Mesenchymal stem cell (in vitro differentiated cells and primary cell): ENCODE measurements at regions not wholly inside any gene's neighbourhood (a gene's known extent, or its start where the extent isn't known, plus 50 kb on each side); places are given as distances from the start of the nearest gene placed in this dataset.
"Not testable (repeated sequence)": the region's sequence is repeated elsewhere in the genome, so short reads cannot be mapped to it uniquely, and the experiment has no call there.

Experiments
- DNase-seq: peaks from one replicate; pipeline ENCODE4 v3.0.0-alpha.2; 2013
- H2AFZ ChIP-seq: one replicate; pipeline ENCODE4 v1.6.1; 2013; ENCODE audit warnings: low read depth, mild to moderate bottlenecking, control low read depth, inconsistent platforms, low read length, moderate library complexity
- H2AK5ac ChIP-seq: 2 replicates; pipeline ENCODE4 v1.6.1; 2013; ENCODE audit warnings: low read length, moderate library complexity, mild to moderate bottlenecking, inconsistent platforms; ENCODE audit not compliant: severe bottlenecking
- H2BK120ac ChIP-seq: one replicate; pipeline ENCODE4 v1.6.1; 2013; ENCODE audit warnings: low read depth, mild to moderate bottlenecking, inconsistent platforms, low read length, moderate library complexity
- H2BK12ac ChIP-seq, 2 experiments: one replicate each; pipeline ENCODE4 v1.6.1; 2013; ENCODE audit warnings: inconsistent platforms in 2 of 2, low read length in 2 of 2, mild to moderate bottlenecking in 2 of 2, moderate library complexity in 2 of 2, control low read depth in 1 of 2
- H2BK15ac ChIP-seq: one replicate; pipeline ENCODE4 v1.6.1; 2013; ENCODE audit warnings: mild to moderate bottlenecking, low read depth, inconsistent platforms; ENCODE audit not compliant: poor library complexity, severe bottlenecking
- H2BK5ac ChIP-seq: 2 replicates; pipeline ENCODE4 v1.6.1; 2013; ENCODE audit warnings: low read depth, mild to moderate bottlenecking, low read length, control low read depth, inconsistent platforms; ENCODE audit not compliant: poor library complexity, severe bottlenecking
- H3K14ac ChIP-seq, 2 experiments: one replicate each; pipeline ENCODE4 v1.6.1; 2013; ENCODE audit warnings: inconsistent platforms in 2 of 2, low read length in 2 of 2, control low read depth in 1 of 2, mild to moderate bottlenecking in 1 of 2, moderate library complexity in 1 of 2
- H3K18ac ChIP-seq, 2 experiments: one replicate each; pipeline ENCODE4 v1.6.1; 2013; ENCODE audit warnings: inconsistent platforms in 2 of 2, low read length in 2 of 2, control low read depth in 1 of 2, low read depth in 1 of 2, mild to moderate bottlenecking in 1 of 2
- H3K23ac ChIP-seq, 2 experiments: one replicate each; pipeline ENCODE4 v1.6.1; 2013; ENCODE audit warnings: inconsistent platforms in 2 of 2, low read length in 2 of 2, mild to moderate bottlenecking in 2 of 2, moderate library complexity in 2 of 2, control low read depth in 1 of 2
- H3K27ac ChIP-seq: 2 replicates; pipeline ENCODE4 v1.5.1; 2013; ENCODE audit warnings: mild to moderate bottlenecking, moderate library complexity, low read length, control low read depth, inconsistent platforms; ENCODE audit not compliant: poor library complexity, severe bottlenecking
- H3K27me3 ChIP-seq, 2 experiments: 2 replicates each; pipeline versions ENCODE4 v1.6.1 to v1.7.0; 2013; ENCODE audit warnings: low read length in 2 of 2, mild to moderate bottlenecking in 2 of 2, moderate library complexity in 2 of 2, control low read depth in 1 of 2, inconsistent platforms in 1 of 2; ENCODE audit not compliant: control insufficient read depth in 1 of 2, insufficient read depth in 1 of 2
- H3K36me3 ChIP-seq, 2 experiments: 2 replicates each; pipeline versions ENCODE4 v1.6.1 to v1.7.0; 2013; ENCODE audit warnings: low read length in 2 of 2, control low read depth in 1 of 2, inconsistent platforms in 1 of 2, low read depth in 1 of 2, mild to moderate bottlenecking in 1 of 2; ENCODE audit not compliant: insufficient read depth in 2 of 2, control insufficient read depth in 1 of 2
- H3K4ac ChIP-seq, 2 experiments: one replicate each; pipeline ENCODE4 v1.6.1; 2013; ENCODE audit warnings: inconsistent platforms in 2 of 2, low read length in 2 of 2, mild to moderate bottlenecking in 2 of 2, moderate library complexity in 2 of 2, control low read depth in 1 of 2, low read depth in 1 of 2
- H3K4me1 ChIP-seq: 2 replicates; pipeline ENCODE4 v1.6.1; 2013; ENCODE audit warnings: low read depth, low read length, control low read depth; ENCODE audit not compliant: control insufficient read depth, insufficient read depth
- H3K4me2 ChIP-seq: 2 replicates; pipeline ENCODE4 v1.6.1; 2013; ENCODE audit warnings: low read length, mild to moderate bottlenecking, inconsistent platforms; ENCODE audit not compliant: poor library complexity, severe bottlenecking
- H3K4me3 ChIP-seq, 2 experiments: 2 replicates each; pipeline versions ENCODE4 v1.5.1 to v1.7.0; 2013; ENCODE audit warnings: low read length in 2 of 2, mild to moderate bottlenecking in 2 of 2, control low read depth in 1 of 2, low read depth in 1 of 2; ENCODE audit not compliant: insufficient read depth in 1 of 2
- H3K79me1 ChIP-seq: replicated peaks from 2 replicates; pipeline ENCODE4 v1.6.1; 2013; ENCODE audit warnings: mild to moderate bottlenecking, control low read depth, low read length, inconsistent platforms; ENCODE audit not compliant: poor library complexity, severe bottlenecking
- H3K9ac ChIP-seq: 2 replicates; pipeline ENCODE4 v1.7.0; 2013; ENCODE audit warnings: mild to moderate bottlenecking, low read length, moderate library complexity
- H3K9me3 ChIP-seq: 2 replicates; pipeline ENCODE4 v1.7.0; 2013; ENCODE audit warnings: mild to moderate bottlenecking, low read length; ENCODE audit not compliant: control insufficient read depth
- H4K8ac ChIP-seq: one replicate; pipeline ENCODE4 v1.6.1; 2013; ENCODE audit warnings: inconsistent platforms, mild to moderate bottlenecking, low read length, moderate library complexity
- H4K91ac ChIP-seq: one replicate; pipeline ENCODE4 v1.6.1; 2013; ENCODE audit warnings: mild to moderate bottlenecking, low read length, inconsistent platforms
- WGBS: methylation state at CpG from one replicate; pipeline ENCODE4 v1.1.7; 2013; ENCODE audit warnings: mixed read lengths; 5-methylcytosine and 5-hydroxymethylcytosine counted together

DNA sequence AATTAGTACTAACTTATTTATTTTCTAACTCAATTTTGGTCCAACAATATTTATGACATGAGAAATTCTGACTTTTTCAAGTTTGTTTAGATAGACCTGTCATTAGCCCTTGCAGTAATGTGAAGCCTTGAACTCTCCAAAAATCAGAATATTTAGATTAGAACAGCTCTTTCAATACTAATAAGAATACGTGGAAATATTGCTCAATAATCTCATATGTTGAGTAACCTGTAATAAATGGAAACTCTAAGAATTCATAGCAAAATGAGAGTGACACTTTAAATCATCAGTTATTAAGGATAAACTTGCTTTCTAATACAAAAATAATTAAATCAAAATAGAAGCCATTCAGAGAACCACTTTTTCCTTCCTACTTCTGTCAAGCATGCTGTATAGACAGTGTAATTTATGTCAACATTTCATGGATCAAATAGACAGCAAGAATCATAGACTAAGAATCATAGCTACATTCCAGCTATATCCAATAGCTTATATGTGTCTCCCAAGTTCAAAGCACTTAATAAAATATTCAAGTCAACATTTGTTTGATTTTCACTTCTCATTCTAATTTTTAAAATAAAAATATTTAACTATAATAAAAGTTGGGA lies 710.3 kb upstream of the SOX11 start:
- Histone ChIP-seq H3K4me2 (no peak overlapping the region), H3K27me3 (no peaks in the 10 kb centered on the region), H3K9ac (no peak overlapping the region), H2AK5ac (no peak overlapping the region), H3K36me3 (no peaks in the 10 kb centered on the region), H2BK120ac (no peak overlapping the region), H4K8ac (no peak overlapping the region), H2BK5ac (no peak overlapping the region), H2BK12ac (no peak overlapping the region), H3K18ac (no peak overlapping the region), H3K9me3 (peaks cover 3% of the 10 kb centered on the region), H3K4me1 (peaks cover 5% of the 10 kb centered on the region), H2BK15ac (no peak overlapping the region), H4K91ac (no peak overlapping the region), H3K4me3 (no peak overlapping the region), H3K27ac (no peak overlapping the region), H3K4ac (no peak overlapping the region), H3K14ac (no peak overlapping the region), H3K79me1 (no peaks in the 10 kb centered on the region), H3K23ac (no peak overlapping the region), H2AFZ (no peak overlapping the region)
- no CpG with 5 or more reads among the region's 1 CpG for WGBS
- DNase-seq = no peak

DNA sequence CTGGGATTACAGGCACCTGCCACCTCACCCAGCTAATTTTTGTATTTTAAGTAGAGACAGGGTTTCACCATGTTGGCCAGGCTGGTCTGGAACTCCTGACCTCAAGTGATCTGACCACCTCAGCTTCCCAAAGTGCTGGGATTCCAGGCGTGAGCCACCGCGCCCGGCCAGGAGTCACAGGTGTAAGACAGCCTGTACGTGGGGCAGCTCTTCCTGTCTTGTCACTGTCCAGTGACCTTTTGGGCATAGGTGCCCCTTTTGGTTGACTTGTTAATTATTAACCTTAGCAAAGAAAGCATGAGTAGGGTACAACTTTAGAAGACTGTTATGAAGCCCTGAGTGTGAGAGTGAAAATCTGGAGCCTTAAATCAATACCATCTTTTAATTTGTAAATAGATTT lies 703.7 kb upstream of the SOX11 start:
- not testable (repeated sequence) for H2AFZ ChIP-seq, H2BK12ac ChIP-seq, H2BK15ac ChIP-seq, H3K14ac ChIP-seq, H2BK120ac ChIP-seq, H3K27me3 ChIP-seq, H4K91ac ChIP-seq, H3K27ac ChIP-seq, H3K4me1 ChIP-seq, H3K4me3 ChIP-seq, H2BK5ac ChIP-seq, H3K4me2 ChIP-seq, H3K9me3 ChIP-seq, H3K9ac ChIP-seq, H3K23ac ChIP-seq, H2AK5ac ChIP-seq, H3K79me1 ChIP-seq, H4K8ac ChIP-seq, H3K18ac ChIP-seq, H3K36me3 ChIP-seq, H3K4ac ChIP-seq, DNase-seq
- 91% methylated on average over 5 of the region's 5 CpGs for WGBS

DNA sequence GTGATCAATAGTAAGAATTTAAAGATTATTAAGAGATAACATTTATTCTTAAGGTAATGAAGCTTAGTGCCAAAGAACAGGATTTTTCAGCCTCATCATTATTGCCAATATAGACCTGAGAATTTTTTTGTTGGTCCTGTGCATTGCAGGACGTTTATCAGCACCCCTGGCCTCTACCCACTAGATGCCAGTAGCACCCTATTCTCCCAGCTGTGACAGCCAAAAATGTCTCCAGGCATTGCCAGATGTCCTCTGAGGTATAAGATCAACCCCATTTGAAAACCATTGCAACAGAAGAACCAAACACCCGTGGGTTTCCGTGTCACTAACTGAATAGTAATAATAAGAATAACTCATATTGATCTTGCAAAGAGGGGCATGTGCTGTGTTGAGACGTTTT lies 700.0 kb upstream of the SOX11 start:
- Histone ChIP-seq H3K79me1 (no peaks in the 10 kb centered on the region), H3K18ac (no peak overlapping the region), H4K91ac (no peak overlapping the region), H4K8ac (no peak overlapping the region), H3K27me3 (peaks cover 0 to 4% of the 10 kb centered on the region in 2 experiments), H2BK12ac (no peak overlapping the region), H2BK120ac (no peak overlapping the region), H3K4me3 (no peak overlapping the region), H3K14ac (no peak overlapping the region), H2BK5ac (no peak overlapping the region), H2BK15ac (no peak overlapping the region), H3K36me3 (no peaks in the 10 kb centered on the region), H3K23ac (no peak overlapping the region), H2AFZ (no peak overlapping the region), H3K4ac (no peak overlapping the region), H3K9me3 (no peaks in the 10 kb centered on the region), H3K4me2 (no peak overlapping the region), H2AK5ac (no peak overlapping the region), H3K27ac (no peak overlapping the region), H3K9ac (no peak overlapping the region), H3K4me1 (no peaks in the 10 kb centered on the region)
- no peak for DNase-seq
- 24% methylated on average over 1 of the region's 4 CpGs for WGBS

DNA sequence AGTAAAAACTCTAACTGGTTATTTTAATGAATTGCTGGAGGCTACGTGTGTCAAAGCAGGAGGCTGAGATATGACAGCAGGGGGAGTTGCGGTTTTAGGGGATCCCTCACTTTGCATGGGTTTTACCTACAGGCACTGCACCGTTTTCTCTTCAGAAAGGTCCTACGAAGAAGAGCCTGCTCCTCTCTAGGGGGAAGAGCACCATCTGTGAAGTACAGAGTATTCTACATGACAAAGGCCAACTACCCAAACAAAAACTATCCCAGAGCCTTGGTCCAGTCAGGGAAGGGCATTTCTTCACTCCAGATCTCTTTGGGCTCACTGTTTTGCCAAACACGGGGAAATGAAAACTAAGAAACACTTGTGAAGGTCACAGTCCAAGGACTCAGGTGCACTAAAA lies 696.7 kb upstream of the SOX11 start:
- Histone ChIP-seq H4K91ac (no peak overlapping the region), H3K18ac (no peak overlapping the region), H2BK5ac (no peak overlapping the region), H3K14ac (no peak overlapping the region), H2BK12ac (no peak overlapping the region), H3K9me3 (peaks cover 7% of the 10 kb centered on the region), H3K4me2 (no peak overlapping the region), H3K9ac (no peak overlapping the region), H2BK15ac (no peak overlapping the region), H3K4me1 (no peaks in the 10 kb centered on the region), H2AK5ac (no peak overlapping the region), H3K23ac (no peak overlapping the region), H3K4me3 (no peak overlapping the region), H2AFZ (no peak overlapping the region), H3K27me3 (no peaks in the 10 kb centered on the region), H3K36me3 (no peaks in the 10 kb centered on the region), H3K4ac (no peak overlapping the region), H3K79me1 (no peaks in the 10 kb centered on the region), H4K8ac (no peak overlapping the region), H3K27ac (no peak overlapping the region), H2BK120ac (no peak overlapping the region)
- DNase-seq = no peak
- WGBS = 72% methylated on average over 5 of the region's 5 CpGs
